ENCODE measurements at regions not wholly inside any gene's neighbourhood (a gene's known extent, or its start where the extent isn't known, plus 50 kb on each side); places are given as distances from the start of the nearest gene placed in this dataset.
"Not testable (repeated sequence)": the region's sequence is repeated elsewhere in the genome, so short reads cannot be mapped to it uniquely, and the experiment has no call there.

GRCh38 chr1:234770924-234771540 is 161.1 kb upstream of the IRF2BP2 start:
- no peak for DNase-seq

- DNase-seq: no peak
Observed at GRCh38 chr1:234769986-234770795, 160.2 kb upstream of the IRF2BP2 start.

GRCh38 chr1:234769284-234769985 is 159.5 kb upstream of the IRF2BP2 start:
- DNase-seq: no peak

- no peak for DNase-seq
Observed at GRCh38 chr1:234768569-234769283, 158.7 kb upstream of the IRF2BP2 start.

- no peak for DNase-seq
Observed at GRCh38 chr1:234768171-234768568, 158.2 kb upstream of the IRF2BP2 start.

- no peak for DNase-seq
Observed at GRCh38 chr1:234765672-234766071, 155.7 kb upstream of the IRF2BP2 start.

DNA sequence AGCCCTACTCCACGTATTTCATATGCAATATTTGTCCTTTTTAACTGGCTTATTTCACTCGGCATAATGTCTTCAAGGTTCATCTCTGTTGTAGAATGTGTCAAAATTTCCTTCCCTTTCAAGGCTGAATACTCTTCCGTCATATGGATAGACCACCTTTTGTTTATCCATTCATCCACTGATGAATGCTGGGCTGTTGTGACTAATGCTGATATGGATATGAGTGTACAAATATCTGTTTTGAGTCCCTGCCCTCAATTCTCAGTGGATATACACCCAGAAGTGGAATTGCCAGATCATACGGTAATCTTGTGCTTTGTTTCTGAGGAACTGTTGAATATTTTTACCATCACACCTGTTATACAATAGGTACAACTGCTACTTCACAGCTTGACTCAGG is 155.2 kb upstream of the IRF2BP2 start:
- no peak for DNase-seq

DNA sequence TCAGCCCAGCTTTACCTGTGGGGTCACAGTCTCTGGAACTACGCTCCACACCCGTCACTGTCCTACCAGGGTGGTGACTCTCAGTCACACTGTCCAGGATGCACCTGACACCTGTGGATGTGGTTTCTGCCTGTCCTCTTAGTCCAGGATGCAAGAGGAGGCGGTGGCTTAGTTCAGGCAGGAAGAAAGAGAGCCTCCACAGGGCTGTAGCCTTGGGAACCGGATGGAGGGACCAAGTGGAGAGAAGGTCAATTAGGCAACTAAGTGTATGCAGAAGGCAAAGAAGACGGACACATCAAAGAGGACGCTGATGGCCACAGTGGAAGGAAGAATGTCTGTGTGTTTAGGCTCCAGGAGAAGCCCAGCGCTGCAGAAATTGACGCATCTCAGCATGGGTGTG is 153.9 kb upstream of the IRF2BP2 start:
- DNase-seq: no peak

- DNase-seq: no peak
Observed at GRCh38 chr1:234763367-234763766, 153.4 kb upstream of the IRF2BP2 start.

DNA sequence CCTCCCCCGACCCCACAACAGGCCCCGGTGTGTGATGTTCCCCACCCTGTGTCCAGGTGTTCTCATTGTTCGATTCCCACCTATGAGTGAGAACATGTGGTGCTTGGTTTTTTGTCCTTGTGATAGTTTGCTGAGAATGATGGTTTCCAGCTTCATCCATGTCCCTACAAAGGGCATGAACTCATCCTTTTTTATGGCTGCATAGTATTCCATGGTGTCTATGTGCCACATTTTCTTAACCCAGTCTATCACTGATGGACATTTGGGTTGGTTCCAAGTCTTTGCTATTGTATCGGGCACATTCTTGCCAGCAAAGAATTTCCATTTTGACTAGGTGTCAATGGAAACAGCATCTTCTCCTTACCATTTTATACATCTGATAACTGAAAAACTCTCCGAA is 152.1 kb upstream of the IRF2BP2 start:
- DNase-seq: not testable (repeated sequence)

DNA sequence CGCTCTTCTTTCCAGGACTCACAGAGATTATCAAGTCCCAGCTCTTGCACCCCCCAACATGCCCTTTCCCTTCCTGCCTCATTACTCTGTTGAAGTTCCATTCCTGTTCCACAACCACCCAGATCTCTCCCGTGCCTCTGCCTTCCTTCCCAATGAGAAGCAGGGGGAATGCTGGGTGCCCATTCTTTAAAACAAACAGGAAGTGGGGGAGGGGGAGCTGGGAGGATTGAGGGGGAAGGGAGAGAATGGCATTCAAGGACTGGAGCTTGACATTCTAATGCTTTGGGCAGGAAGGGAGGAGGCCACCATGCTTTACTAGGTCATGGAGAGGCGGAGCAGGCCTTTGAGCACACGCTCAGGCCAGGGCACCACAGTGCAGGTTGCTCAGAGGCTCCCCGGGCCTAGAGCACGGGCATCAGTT is 150.3 kb upstream of the IRF2BP2 start:
- DNase-seq: peak; percentile 51

- DNase-seq: no peak
Observed at GRCh38 chr1:234759888-234760287, 149.9 kb upstream of the IRF2BP2 start.

DNA sequence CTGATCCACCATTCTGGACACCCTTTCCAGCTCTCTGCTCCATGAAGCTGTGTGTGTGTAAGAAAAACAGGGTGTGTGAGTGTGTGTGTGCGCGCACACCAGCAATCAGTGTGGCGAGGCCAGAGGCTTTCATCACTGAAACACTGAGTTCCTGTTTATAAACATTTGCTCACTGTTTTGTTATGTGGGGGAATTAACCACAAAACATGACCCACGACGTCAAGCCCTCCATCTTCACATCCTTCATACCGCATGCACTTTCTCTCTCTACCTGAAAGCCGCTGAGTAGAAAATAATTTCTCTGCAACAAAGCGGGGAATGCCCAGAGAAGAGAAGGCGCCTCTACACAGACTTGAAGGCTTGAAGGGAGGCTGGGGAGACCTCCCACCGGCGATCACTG is 148.9 kb upstream of the IRF2BP2 start:
- DNase-seq: no peak

DNA sequence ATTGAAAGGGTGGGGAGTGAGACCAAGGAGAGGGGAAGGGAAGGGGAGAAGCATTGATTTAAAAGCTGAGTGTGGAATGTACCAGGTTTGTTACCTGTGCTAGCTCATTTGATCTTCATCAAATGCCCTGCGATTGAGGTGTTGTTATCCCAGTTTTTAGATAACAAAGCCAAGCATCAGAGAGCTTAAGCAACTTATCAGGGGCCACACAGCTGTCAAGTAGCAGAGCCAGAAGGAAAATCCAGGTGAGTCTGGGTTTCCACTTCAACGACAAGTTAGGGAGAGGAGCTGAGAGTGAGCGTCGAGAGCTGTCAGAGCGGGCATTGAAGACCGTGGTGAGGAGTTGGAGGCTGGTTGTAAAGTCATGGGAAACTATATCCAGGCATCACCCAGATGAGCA is 146.9 kb upstream of the IRF2BP2 start:
- DNase-seq: no peak

- no peak for DNase-seq
Observed at GRCh38 chr1:234756066-234756774, 146.2 kb upstream of the IRF2BP2 start.

GRCh38 chr1:234755449-234755863 is 145.5 kb upstream of the IRF2BP2 start:
- peak; percentile 69 for DNase-seq

DNA sequence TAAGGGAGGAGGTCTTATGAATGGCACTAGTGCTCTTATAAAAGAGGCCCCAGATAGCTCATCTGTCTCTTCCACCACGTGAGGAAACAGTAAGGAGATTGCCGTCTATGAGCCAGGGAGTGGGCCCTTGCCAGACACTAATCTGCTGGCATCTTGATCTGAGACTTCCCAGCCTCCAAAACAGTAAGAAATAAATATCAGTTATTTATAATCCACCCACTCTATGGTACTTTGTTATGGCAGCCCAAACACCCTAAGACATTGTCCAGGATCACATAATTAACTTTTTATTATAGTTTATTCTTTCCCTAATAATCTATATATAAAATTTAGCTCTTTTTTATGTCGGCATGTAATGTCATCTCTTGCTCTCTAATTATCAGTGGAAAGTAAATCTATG is 144.0 kb upstream of the IRF2BP2 start:
- no peak for DNase-seq

DNA sequence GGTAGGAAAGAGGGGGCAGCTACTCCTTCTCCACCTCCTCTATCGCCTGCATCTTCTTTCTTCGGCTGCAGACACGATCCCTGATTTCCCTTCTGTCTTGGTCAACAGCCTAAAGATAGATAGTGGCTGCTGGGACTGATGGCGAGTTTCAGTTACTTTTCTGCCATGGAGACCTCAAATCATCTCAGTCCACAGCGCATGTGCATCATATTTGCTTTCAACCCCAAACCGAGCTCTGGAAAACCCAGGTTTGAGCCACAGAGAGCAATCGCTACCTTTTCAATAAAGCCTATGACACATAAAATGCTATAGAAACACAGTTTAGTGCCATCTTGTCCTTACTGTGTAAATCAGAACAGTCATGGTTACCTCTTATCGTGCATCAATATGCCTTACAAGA is 142.9 kb upstream of the IRF2BP2 start:
- DNase-seq: no peak

DNA sequence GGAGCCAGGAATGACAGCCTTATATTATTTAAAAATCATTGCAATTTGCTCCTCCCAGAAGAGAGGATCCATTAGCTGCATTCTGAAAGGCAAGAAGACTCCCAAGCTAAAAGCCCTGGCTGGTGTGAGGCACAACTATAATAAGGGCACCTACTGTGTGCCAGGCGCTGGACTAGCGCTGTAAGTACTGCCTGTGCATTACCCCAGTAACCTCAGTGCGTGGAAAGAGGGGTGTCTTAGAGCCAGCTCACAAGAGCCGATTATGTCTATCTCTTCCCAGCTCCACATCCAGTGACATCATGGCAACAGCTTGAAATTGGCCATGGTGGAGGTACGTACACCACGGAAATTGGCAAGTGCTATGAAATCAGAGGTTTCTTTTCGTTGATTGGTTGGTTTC is 141.7 kb upstream of the IRF2BP2 start:
- DNase-seq: no peak

DNA sequence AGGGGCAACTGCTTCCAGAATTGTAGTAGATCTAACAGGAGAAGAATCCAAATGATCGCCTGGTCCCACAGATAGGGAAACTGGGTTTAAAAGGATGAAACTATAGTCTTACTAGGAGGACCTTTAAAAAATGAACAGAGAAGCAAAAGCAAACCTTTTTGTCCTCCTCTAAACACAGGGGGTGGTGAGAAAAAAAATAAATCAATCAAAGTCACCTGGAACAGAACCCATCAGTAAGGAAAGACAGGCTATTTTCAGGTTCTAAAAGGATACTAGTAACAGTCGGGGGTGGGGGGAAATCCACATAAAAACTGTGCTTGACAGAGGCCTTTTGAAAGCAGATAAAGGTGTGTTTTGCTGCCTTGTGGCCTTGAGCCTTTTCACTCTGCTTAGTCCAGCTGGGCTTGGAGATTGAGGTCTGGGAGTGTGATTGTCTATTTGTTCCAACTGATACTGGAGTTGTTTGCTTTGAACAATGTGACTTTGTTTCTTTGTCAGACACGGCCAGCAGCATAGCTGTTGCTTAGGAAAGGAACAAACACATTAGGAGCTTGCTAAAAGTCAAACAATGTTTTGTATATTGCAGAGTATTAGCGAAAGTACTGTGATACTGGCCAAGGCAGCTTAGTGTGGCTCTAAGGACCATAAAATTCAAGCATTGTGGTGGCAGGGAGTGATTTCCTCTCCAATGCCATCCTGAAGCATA is 141.1 kb upstream of the IRF2BP2 start:
- peak; percentile 67 for DNase-seq

- DNase-seq: no peak
Observed at GRCh38 chr1:234748713-234749112, 138.7 kb upstream of the IRF2BP2 start.

DNA sequence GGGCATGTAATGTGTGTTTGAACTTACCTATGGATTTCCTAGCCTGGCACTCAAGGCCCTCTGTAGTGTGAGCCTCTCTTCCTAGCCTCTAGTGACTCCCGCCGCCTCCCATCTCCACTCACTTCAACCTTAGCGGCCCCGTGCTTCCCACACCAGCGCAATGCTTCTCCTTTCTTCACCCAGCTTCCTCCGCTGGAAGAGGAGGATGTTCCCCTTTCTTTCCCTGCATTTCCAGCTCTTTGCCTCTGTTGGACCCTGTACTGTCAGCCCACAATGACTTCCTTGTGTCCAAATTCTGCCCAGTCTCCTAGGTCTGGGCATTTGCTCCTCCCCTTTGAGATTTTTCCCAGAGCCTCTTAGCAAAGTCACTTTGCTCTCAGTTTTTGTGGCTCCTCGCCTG is 138.1 kb upstream of the IRF2BP2 start:
- no peak for DNase-seq

Data from NCI-H510A treated with DMSO at 0.1 percent for 48 hours (cell line).